ENCODE measurements at regions not wholly inside any gene's neighbourhood (a gene's known extent, or its start where the extent isn't known, plus 50 kb on each side); places are given as distances from the start of the nearest gene placed in this dataset.

DNA sequence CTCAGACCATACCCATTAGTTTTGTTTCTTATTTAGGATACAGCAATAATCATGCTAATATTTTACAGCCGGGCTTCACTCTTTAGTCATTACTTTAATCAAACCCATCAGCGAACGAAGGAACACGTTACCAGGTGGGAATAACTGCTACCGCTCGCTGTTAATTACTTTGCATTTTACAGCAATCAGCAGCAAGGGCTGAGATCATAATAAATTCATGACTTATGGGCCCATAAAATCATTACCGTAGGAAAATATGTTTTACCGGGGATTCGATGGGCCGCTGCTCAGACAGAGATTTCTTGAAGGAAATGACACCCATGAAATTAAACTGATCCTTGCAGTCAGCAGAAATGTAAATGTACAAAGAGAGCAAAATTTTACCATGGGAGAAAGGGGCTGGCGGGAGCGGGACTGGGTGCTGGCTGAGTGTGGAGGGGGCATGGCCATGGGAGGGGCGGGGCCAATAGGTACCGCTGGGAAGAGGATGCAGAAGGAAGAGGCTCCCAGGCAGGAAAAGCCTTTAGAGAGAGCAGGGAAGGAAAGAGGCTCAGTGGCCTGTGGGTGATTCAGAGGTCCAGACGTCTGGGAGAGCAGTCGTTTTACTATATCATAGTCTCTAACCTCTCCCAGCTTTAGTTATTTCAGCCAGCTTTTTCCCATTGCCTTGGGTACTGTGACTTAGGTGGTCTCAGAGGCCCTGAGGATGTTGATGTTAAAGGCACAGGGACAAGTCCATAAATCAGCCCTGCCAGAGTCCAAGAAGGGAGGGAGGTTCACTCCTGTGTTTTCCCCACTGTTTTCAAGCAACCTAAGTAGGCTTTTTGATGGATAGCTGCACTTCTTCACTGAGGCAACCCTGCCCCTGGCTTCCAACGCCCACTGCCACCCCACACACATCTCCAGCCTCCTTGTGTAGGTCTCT is 258.9 kb downstream of the SEC16B start:
- TF ChIP-seq, protein P1, sequence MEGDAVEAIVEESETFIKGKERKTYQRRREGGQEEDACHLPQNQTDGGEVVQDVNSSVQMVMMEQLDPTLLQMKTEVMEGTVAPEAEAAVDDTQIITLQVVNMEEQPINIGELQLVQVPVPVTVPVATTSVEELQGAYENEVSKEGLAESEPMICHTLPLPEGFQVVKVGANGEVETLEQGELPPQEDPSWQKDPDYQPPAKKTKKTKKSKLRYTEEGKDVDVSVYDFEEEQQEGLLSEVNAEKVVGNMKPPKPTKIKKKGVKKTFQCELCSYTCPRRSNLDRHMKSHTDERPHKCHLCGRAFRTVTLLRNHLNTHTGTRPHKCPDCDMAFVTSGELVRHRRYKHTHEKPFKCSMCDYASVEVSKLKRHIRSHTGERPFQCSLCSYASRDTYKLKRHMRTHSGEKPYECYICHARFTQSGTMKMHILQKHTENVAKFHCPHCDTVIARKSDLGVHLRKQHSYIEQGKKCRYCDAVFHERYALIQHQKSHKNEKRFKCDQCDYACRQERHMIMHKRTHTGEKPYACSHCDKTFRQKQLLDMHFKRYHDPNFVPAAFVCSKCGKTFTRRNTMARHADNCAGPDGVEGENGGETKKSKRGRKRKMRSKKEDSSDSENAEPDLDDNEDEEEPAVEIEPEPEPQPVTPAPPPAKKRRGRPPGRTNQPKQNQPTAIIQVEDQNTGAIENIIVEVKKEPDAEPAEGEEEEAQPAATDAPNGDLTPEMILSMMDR (conservative IDR thresholded peaks at IDR 0.05; ENCODE audit: low read depth, low read length), result no peak
- TF ChIP-seq EZH2phosphoT487 (IDR thresholded peaks at IDR 0.05; ENCODE audit: borderline replicate concordance, low read length), result no peak

Measured in PC-3 (cell line).